GM12878 (cell line): ENCODE measurements at regions not wholly inside any gene's neighbourhood (a gene's known extent, or its start where the extent isn't known, plus 50 kb on each side); places are given as distances from the start of the nearest gene placed in this dataset.
A peak's percentile ranks its signal among the peaks of the same experiment; 100 is the strongest.

ENCODE experiments used
- ATAC-seq: fragments of 200-7000 bp; cut with Tn5 transposase; 3 replicates; pipeline ENCODE4 v1.9.1; 2020; ENCODE audit warnings: mild to moderate bottlenecking, moderate library complexity
- BruUV-seq: library from RNA; stranded (reverse); fragments of 400-500 nt; replicated peaks from 2 replicates; lab custom pipeline; 2021; lab: Mats Ljungman, UMichigan
- CTCF ChIA-PET: fragments of 300-600 bp; sonication (Branson Sonifier 250); formaldehyde crosslinking; extraction: SDS; loops from one replicate; lab custom pipeline; 2021; ENCODE audit warnings: inconsistent platforms; lab: Yijun Ruan, JAX
- POLR2A ChIA-PET: fragments of 350-600 bp; formaldehyde crosslinking; extraction: SDS; loops from one replicate; lab custom pipeline; 2021; ENCODE audit warnings: inconsistent platforms; lab: Charles Lee
- RAD21 ChIA-PET: fragments of 300-600 bp; sonication (Branson Sonifier 250); formaldehyde crosslinking; loops from one replicate; lab custom pipeline; 2023; ENCODE audit warnings: antibody characterized with exemption; ENCODE audit not compliant: unreplicated experiment; lab: Charles Lee
- SMC1A ChIA-PET: fragments of 300-600 bp; sonication (Branson Sonifier 250); formaldehyde crosslinking; loops from one replicate; lab custom pipeline; 2023; ENCODE audit not compliant: unreplicated experiment, uncharacterized antibody; lab: Charles Lee
- DNase-seq: peaks from one replicate; pipeline ENCODE4 v3.0.0-alpha.2; 2011; ENCODE audit warnings: low read depth, low spot score
- FAIRE-seq: peaks from 3 replicates; lab custom pipeline; 2011; peaks lifted over from hg19 to GRCh38; lab: Jason Lieb, UNC
- H2AFZ ChIP-seq: 2 replicates; pipeline ENCODE4 v1.6.0; 2011; ENCODE audit warnings: low read depth, low read length, control low read depth; ENCODE audit not compliant: control insufficient read depth
- H3K27ac ChIP-seq: 2 replicates; pipeline ENCODE4 v1.5.1; 2011; ENCODE audit warnings: control low read depth; ENCODE audit not compliant: control insufficient read depth, insufficient read depth
- H3K27me3 ChIP-seq, 2 experiments: replicated peaks in 1 of 2; 2 replicates each; pipeline versions ENCODE4 v1.6.0 to v1.6.1; 2011; ENCODE audit warnings: low read length in 1 of 2; ENCODE audit not compliant: control insufficient read depth in 2 of 2, insufficient read depth in 2 of 2
- H3K36me3 ChIP-seq, 2 experiments: 2 replicates each; pipeline ENCODE4 v1.5.1; 2011; ENCODE audit warnings: low read length in 1 of 2; ENCODE audit not compliant: control insufficient read depth in 2 of 2, insufficient read depth in 2 of 2
- H3K4me1 ChIP-seq: 2 replicates; pipeline ENCODE4 v1.6.1; 2011; ENCODE audit warnings: mild to moderate bottlenecking, low read length, moderate library complexity, mixed read lengths; ENCODE audit not compliant: control insufficient read depth, insufficient read depth
- H3K4me2 ChIP-seq: 2 replicates; pipeline ENCODE4 v1.6.0; 2011; ENCODE audit warnings: control low read depth; ENCODE audit not compliant: control insufficient read depth, insufficient read depth
- H3K4me3 ChIP-seq: fragments of 200-600 bp; sonication (generic); 2 replicates; pipeline ENCODE4 v1.5.1; 2016
- H3K79me2 ChIP-seq: 2 replicates; pipeline ENCODE4 v1.6.0; 2011; ENCODE audit warnings: low read length; ENCODE audit not compliant: control insufficient read depth, insufficient read depth
- H3K9ac ChIP-seq: 2 replicates; pipeline ENCODE4 v1.8.0; 2011; ENCODE audit warnings: low read length, control low read depth, mixed read lengths; ENCODE audit not compliant: control insufficient read depth, insufficient read depth
- H3K9me3 ChIP-seq: replicated peaks from 3 replicates; pipeline ENCODE4 v1.5.1; 2011; ENCODE audit warnings: mild to moderate bottlenecking, low read length; ENCODE audit not compliant: control insufficient read depth, insufficient read depth
- H4K20me1 ChIP-seq: 2 replicates; pipeline ENCODE4 v1.6.0; 2011; ENCODE audit not compliant: control insufficient read depth, insufficient read depth
- CTCF ChIP-seq, 3 experiments: IDR thresholded peaks in 2 of 3; conservative IDR thresholded peaks in 1 of 3; 2 replicates each; pipeline ENCODE4 v1.5.1; 2011; ENCODE audit warnings: low read depth in 3 of 3, low read length in 3 of 3, mild to moderate bottlenecking in 3 of 3, control low read depth in 2 of 3, moderate library complexity in 2 of 3, inconsistent platforms in 1 of 3, mixed read lengths in 1 of 3; ENCODE audit not compliant: control insufficient read depth in 2 of 3, insufficient read depth in 1 of 3; ENCODE audit errors: extremely low read depth in 1 of 3
- IRF4 ChIP-seq: IDR thresholded peaks from 2 replicates; pipeline ENCODE4 v1.6.1; 2011; ENCODE audit warnings: low read depth, low read length
- RAD51 ChIP-seq: fragments of 450-650 bp; IDR thresholded peaks from 2 replicates; pipeline ENCODE4 v1.6.1; 2016; ENCODE audit warnings: moderate library complexity, mild to moderate bottlenecking, inconsistent platforms
- TCF12 ChIP-seq: IDR thresholded peaks from 2 replicates; pipeline ENCODE4 v1.6.1; 2011; ENCODE audit warnings: low read depth, mild to moderate bottlenecking, low read length
- WGBS: methylation state at CpG from one replicate; pipeline ENCODE4 v1.1.6; 2016; ENCODE audit warnings: low lambda C conversion rate; ENCODE audit not compliant: insufficient replicate concordance, insufficient coverage; ENCODE audit errors: missing lambda C conversion rate; 5-methylcytosine and 5-hydroxymethylcytosine counted together
- in situ Hi-C: fragments of 300-500 bp; cut with MboI; formaldehyde crosslinking; loops from 9 replicates; pipeline ENCODE4 v1.14.3; 2018; ENCODE audit warnings: mixed read lengths
- intact Hi-C: fragments of 100-400 bp; cut with micrococcal nuclease; formaldehyde crosslinking; loops from one replicate; pipeline ENCODE4 v1.14.2; 2022; ENCODE audit not compliant: unreplicated experiment
- TF ChIP-seq, protein P1 (sequence below): fragments of 450-650 bp; IDR thresholded peaks from 2 replicates; pipeline ENCODE4 v1.6.1; 2016; ENCODE audit warnings: mild to moderate bottlenecking, moderate library complexity, borderline replicate concordance

- ATAC-seq (no peak), DNase-seq (no peak), FAIRE-seq (no peak)
- WGBS, result 43% methylated on average over 9 of the region's 9 CpGs
- no peak overlapping the region for H3K4me2 ChIP-seq
- BruUV-seq, result no TSS peak
- SMC1A ChIA-PET, result no interaction called here
- H3K9ac ChIP-seq, result no peak overlapping the region
- CTCF ChIA-PET, result no interaction called here
- POLR2A ChIA-PET, result no interaction called here
- no peak overlapping the region for H2AFZ ChIP-seq
- in situ Hi-C loops, result no loop called here
- H3K27ac ChIP-seq, result no peak overlapping the region
- no peaks in the 10 kb centered on the region for H3K79me2 ChIP-seq
- peaks cover 5% of the 10 kb centered on the region for H3K4me1 ChIP-seq
- H4K20me1 ChIP-seq, result no peaks in the 10 kb centered on the region
- H3K9me3 ChIP-seq, result no peaks in the 10 kb centered on the region
- H3K27me3 ChIP-seq, result peaks cover 0 to 5% of the 10 kb centered on the region in 2 experiments; a peak in 1 of 4 replicates
- no peaks in the 10 kb centered on the region for H3K36me3 ChIP-seq
- RAD21 ChIA-PET, result no interaction called here
- no peak overlapping the region for H3K4me3 ChIP-seq
- intact Hi-C loops, result no loop called here
- TF ChIP-seq CTCF (IDR thresholded peaks at IDR 0.05 in 2 of 3, conservative IDR thresholded peaks at IDR 0.05 in 1 of 3; ENCODE audit: control insufficient read depth in 2 of 3, extremely low read depth in 1 of 3, insufficient read depth in 1 of 3, low read depth in 3 of 3, low read length in 3 of 3), result no peak
- TF ChIP-seq IRF4, result no peak
- no peak for TF ChIP-seq TCF12
- no peak for TF ChIP-seq RAD51
- TF ChIP-seq, protein P1, sequence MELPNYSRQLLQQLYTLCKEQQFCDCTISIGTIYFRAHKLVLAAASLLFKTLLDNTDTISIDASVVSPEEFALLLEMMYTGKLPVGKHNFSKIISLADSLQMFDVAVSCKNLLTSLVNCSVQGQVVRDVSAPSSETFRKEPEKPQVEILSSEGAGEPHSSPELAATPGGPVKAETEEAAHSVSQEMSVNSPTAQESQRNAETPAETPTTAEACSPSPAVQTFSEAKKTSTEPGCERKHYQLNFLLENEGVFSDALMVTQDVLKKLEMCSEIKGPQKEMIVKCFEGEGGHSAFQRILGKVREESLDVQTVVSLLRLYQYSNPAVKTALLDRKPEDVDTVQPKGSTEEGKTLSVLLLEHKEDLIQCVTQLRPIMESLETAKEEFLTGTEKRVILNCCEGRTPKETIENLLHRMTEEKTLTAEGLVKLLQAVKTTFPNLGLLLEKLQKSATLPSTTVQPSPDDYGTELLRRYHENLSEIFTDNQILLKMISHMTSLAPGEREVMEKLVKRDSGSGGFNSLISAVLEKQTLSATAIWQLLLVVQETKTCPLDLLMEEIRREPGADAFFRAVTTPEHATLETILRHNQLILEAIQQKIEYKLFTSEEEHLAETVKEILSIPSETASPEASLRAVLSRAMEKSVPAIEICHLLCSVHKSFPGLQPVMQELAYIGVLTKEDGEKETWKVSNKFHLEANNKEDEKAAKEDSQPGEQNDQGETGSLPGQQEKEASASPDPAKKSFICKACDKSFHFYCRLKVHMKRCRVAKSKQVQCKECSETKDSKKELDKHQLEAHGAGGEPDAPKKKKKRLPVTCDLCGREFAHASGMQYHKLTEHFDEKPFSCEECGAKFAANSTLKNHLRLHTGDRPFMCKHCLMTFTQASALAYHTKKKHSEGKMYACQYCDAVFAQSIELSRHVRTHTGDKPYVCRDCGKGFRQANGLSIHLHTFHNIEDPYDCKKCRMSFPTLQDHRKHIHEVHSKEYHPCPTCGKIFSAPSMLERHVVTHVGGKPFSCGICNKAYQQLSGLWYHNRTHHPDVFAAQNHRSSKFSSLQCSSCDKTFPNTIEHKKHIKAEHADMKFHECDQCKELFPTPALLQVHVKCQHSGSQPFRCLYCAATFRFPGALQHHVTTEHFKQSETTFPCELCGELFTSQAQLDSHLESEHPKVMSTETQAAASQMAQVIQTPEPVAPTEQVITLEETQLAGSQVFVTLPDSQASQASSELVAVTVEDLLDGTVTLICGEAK, result peak; percentile 62
Measured at GRCh38 chr10:78253063-78253853, 219.6 kb downstream of the RPS24 start.
